CD4-positive, alpha-beta T cell (primary cell): ENCODE measurements at regions not wholly inside any gene's neighbourhood (a gene's known extent, or its start where the extent isn't known, plus 50 kb on each side); places are given as distances from the start of the nearest gene placed in this dataset.

ENCODE experiments used
- ATAC-seq: fragments of 200-7000 bp; cut with Tn5 transposase; one replicate; pipeline ENCODE4 v1.10.0; 2022; ENCODE audit warnings: mild to moderate bottlenecking; ENCODE audit not compliant: poor library complexity
- CTCF ChIA-PET: fragments of 350-600 bp; sonication (Branson Sonifier 250); formaldehyde crosslinking; loops from one replicate; lab custom pipeline; 2021; ENCODE audit warnings: antibody characterized with exemption, inconsistent platforms; lab: Charles Lee
- POLR2A ChIA-PET: fragments of 350-600 bp; sonication (Branson Sonifier 250); formaldehyde crosslinking; loops from one replicate; lab custom pipeline; 2021; ENCODE audit warnings: antibody characterized with exemption, inconsistent platforms; lab: Charles Lee
- DNase-seq, 14 experiments: peaks; one replicate each; pipeline ENCODE4 v3.0.0-alpha.2; 2013 to 2020; ENCODE audit warnings: mixed read lengths in 2 of 14
- H3K27ac ChIP-seq, 2 donors: one replicate each; pipeline versions ENCODE4 v1.5.1 to v1.7.0; 2013; ENCODE audit warnings: low read length in 2 of 2, low read depth in 1 of 2, mild to moderate bottlenecking in 1 of 2
- H3K27me3 ChIP-seq, 2 experiments: 1 replicate in 1 of 2; 2 replicates in 1 of 2; pipeline versions ENCODE4 v1.6.1 to v1.7.0; 2013; ENCODE audit warnings: low read length in 2 of 2, control low read depth in 1 of 2, mild to moderate bottlenecking in 1 of 2, moderate library complexity in 1 of 2; ENCODE audit not compliant: insufficient read depth in 2 of 2, control insufficient read depth in 1 of 2
- H3K36me3 ChIP-seq: one replicate; pipeline ENCODE4 v1.6.1; 2013; ENCODE audit warnings: low read length, control low read depth; ENCODE audit not compliant: insufficient read depth
- H3K4me1 ChIP-seq: one replicate; pipeline ENCODE4 v1.6.1; 2013; ENCODE audit warnings: low read length, control low read depth; ENCODE audit not compliant: insufficient read depth
- H3K4me3 ChIP-seq: one replicate; pipeline ENCODE4 v1.5.1; 2013; ENCODE audit warnings: mild to moderate bottlenecking, low read length, moderate library complexity
- H3K9me3 ChIP-seq, 2 experiments: 1 replicate in 1 of 2; 2 replicates in 1 of 2; pipeline versions ENCODE4 v1.6.1 to v1.7.0; 2013; ENCODE audit warnings: low read length in 2 of 2, mild to moderate bottlenecking in 2 of 2, control low read depth in 1 of 2, moderate library complexity in 1 of 2; ENCODE audit not compliant: control insufficient read depth in 1 of 2, insufficient read depth in 1 of 2
- H3K27ac Mint-ChIP-seq: one replicate; pipeline ENCODE4 v1.8.0; 2020; ENCODE audit warnings: mixed read lengths
- H3K27me3 Mint-ChIP-seq: one replicate; pipeline ENCODE4 v1.8.0; 2021; ENCODE audit warnings: mixed read lengths
- H3K36me3 Mint-ChIP-seq: one replicate; pipeline ENCODE4 v1.8.0; 2021; ENCODE audit warnings: low read depth, mixed read lengths
- H3K4me1 Mint-ChIP-seq: one replicate; pipeline ENCODE4 v1.8.0; 2021; ENCODE audit warnings: low read depth, mixed read lengths
- H3K4me3 Mint-ChIP-seq: one replicate; pipeline ENCODE4 v1.8.0; 2020; ENCODE audit warnings: mild to moderate bottlenecking, mixed read lengths
- H3K9me3 Mint-ChIP-seq: one replicate; pipeline ENCODE4 v1.8.0; 2020; ENCODE audit warnings: mixed read lengths
- CTCF ChIP-seq: fragments of 200-600 bp; IDR thresholded peaks from one replicate; pipeline ENCODE4 v1.8.0; 2022; ENCODE audit warnings: antibody characterized with exemption, mild to moderate bottlenecking
- intact Hi-C, 2 experiments: fragments of 100-400 bp; cut with DNase I in 1 of 2; cut with micrococcal nuclease in 1 of 2; formaldehyde crosslinking; loops; one replicate each; pipeline versions ENCODE4 v1.15.1 to v1.9.0; 2023 to 2025; cut with DNase I, micrococcal nuclease

GRCh38 chr4:74535512-74535911, 90.6 kb downstream of the AREG start:
- Histone ChIP-seq H3K4me1 (no peaks in the 10 kb centered on the region), H3K4me3 (no peak overlapping the region), H3K27ac (no peak overlapping the region), H3K27me3 (no peaks in the 10 kb centered on the region), H3K9me3 (no peaks in the 10 kb centered on the region), H3K36me3 (no peaks in the 10 kb centered on the region)
- Mint-ChIP-seq H3K27me3 (peaks cover 4% of the 10 kb centered on the region), H3K4me3 (no peak overlapping the region), H3K27ac (no peak overlapping the region), H3K36me3 (no peaks in the 10 kb centered on the region), H3K4me1 (no peaks in the 10 kb centered on the region), H3K9me3 (no peaks in the 10 kb centered on the region)
- ATAC-seq = no peak
- CTCF ChIA-PET = no interaction called here
- intact Hi-C loops = loop anchor here in 1 of 2 experiments (5.0 to 10.0 kb wide), 2 partner anchors 137 to 311 kb away; no protein-coding TSS in a partner anchor
- no peak for DNase-seq
- TF ChIP-seq CTCF = no peak
- POLR2A ChIA-PET = no interaction called here

- H3K27me3 Mint-ChIP-seq = peaks cover 4% of the 10 kb centered on the region
- H3K4me1 ChIP-seq = no peaks in the 10 kb centered on the region
- H3K9me3 Mint-ChIP-seq = no peaks in the 10 kb centered on the region
- no peaks in the 10 kb centered on the region for H3K4me1 Mint-ChIP-seq
- no peak overlapping the region for H3K27ac Mint-ChIP-seq
- no peaks in the 10 kb centered on the region for H3K36me3 Mint-ChIP-seq
- ChIA-PET POLR2A (no interaction called here), CTCF (no interaction called here)
- intact Hi-C loops = loop anchor here (2.0 to 10.0 kb wide), 3 partner anchors 134 to 312 kb away; no protein-coding TSS in a partner anchor
- DNase-seq (no peak), ATAC-seq (no peak)
- H3K4me3 Mint-ChIP-seq = no peak overlapping the region
- no peak for TF ChIP-seq CTCF
- H3K27me3 ChIP-seq = no peaks in the 10 kb centered on the region
- no peaks in the 10 kb centered on the region for H3K9me3 ChIP-seq
- H3K36me3 ChIP-seq = no peaks in the 10 kb centered on the region
- no peak overlapping the region for H3K27ac ChIP-seq
- no peak overlapping the region for H3K4me3 ChIP-seq
Observed at GRCh38 chr4:74536557-74536956, 91.6 kb downstream of the AREG start.

GRCh38 chr4:74537459-74537858, 92.5 kb downstream of the AREG start:
- ChIA-PET CTCF (no interaction called here), POLR2A (no interaction called here)
- Mint-ChIP-seq H3K9me3 (no peaks in the 10 kb centered on the region), H3K36me3 (no peaks in the 10 kb centered on the region), H3K4me3 (no peak overlapping the region), H3K27me3 (peaks cover 4% of the 10 kb centered on the region), H3K4me1 (no peaks in the 10 kb centered on the region), H3K27ac (no peak overlapping the region)
- ATAC-seq (no peak), DNase-seq (no peak)
- intact Hi-C loops = loop anchor here (2.0 to 10.0 kb wide), 3 partner anchors 133 to 313 kb away; no protein-coding TSS in a partner anchor
- no peaks in the 10 kb centered on the region for H3K9me3 ChIP-seq
- no peak overlapping the region for H3K27ac ChIP-seq
- no peak for TF ChIP-seq CTCF
- no peaks in the 10 kb centered on the region for H3K36me3 ChIP-seq
- no peaks in the 10 kb centered on the region for H3K4me1 ChIP-seq
- no peaks in the 10 kb centered on the region for H3K27me3 ChIP-seq
- no peak overlapping the region for H3K4me3 ChIP-seq
